Left lung (tissue), 4 donors: ENCODE measurements at regions not wholly inside any gene's neighbourhood (a gene's known extent, or its start where the extent isn't known, plus 50 kb on each side); places are given as distances from the start of the nearest gene placed in this dataset.
"Not testable (repeated sequence)": the region's sequence is repeated elsewhere in the genome, so short reads cannot be mapped to it uniquely, and the experiment has no call there.

Experiments
- ATAC-seq: fragments of 200-7000 bp; cut with Tn5 transposase; one replicate; pipeline ENCODE4 v1.9.1; 2020; ENCODE audit warnings: moderate library complexity
- DNase-seq, 4 donors: peaks; one replicate each; pipeline ENCODE4 v3.0.0-alpha.2; 2013 to 2020
- H3K27ac ChIP-seq, 2 donors: fragments of 200-600 bp; sonication (generic) in 1 of 2; one replicate each; pipeline versions ENCODE4 v1.5.0 to v1.8.0; 2020 to 2021
- H3K27me3 ChIP-seq, 2 donors: fragments of 200-600 bp; sonication (generic) in 1 of 2; one replicate each; pipeline versions ENCODE4 v1.5.0 to v1.8.0; 2020 to 2021
- H3K36me3 ChIP-seq, 2 donors: fragments of 200-600 bp; sonication (generic) in 1 of 2; one replicate each; pipeline versions ENCODE4 v1.5.0 to v1.8.0; 2020 to 2021
- H3K4me1 ChIP-seq, 2 donors: fragments of 200-600 bp; one replicate each; pipeline ENCODE4 v1.8.0; 2021
- H3K4me3 ChIP-seq, 2 donors: fragments of 200-600 bp; sonication (generic) in 1 of 2; one replicate each; pipeline versions ENCODE4 v1.5.0 to v1.8.0; 2020 to 2021; ENCODE audit warnings: mild to moderate bottlenecking in 1 of 2
- H3K9me3 ChIP-seq, 2 donors: fragments of 200-600 bp; sonication (generic) in 1 of 2; one replicate each; pipeline versions ENCODE4 v1.5.0 to v1.8.0; 2020 to 2021
- intact Hi-C, 2 donors: fragments of 100-400 bp; cut with DNase I; formaldehyde crosslinking; loops; one replicate each; pipeline versions ENCODE4 v1.11.2 to v1.14.2; 2022
- TF ChIP-seq, protein P1 (sequence below), 2 donors: fragments of 200-600 bp; sonication (generic) in 1 of 2; IDR thresholded peaks; one replicate each; pipeline versions ENCODE4 v1.5.0 to v1.8.0; 2021; ENCODE audit warnings: antibody characterized with exemption in 2 of 2
- donor health status: DM: no; HTN: yes; CAD: no.
- donor health status: DM: no; HTN: no; CAD: no.

DNA sequence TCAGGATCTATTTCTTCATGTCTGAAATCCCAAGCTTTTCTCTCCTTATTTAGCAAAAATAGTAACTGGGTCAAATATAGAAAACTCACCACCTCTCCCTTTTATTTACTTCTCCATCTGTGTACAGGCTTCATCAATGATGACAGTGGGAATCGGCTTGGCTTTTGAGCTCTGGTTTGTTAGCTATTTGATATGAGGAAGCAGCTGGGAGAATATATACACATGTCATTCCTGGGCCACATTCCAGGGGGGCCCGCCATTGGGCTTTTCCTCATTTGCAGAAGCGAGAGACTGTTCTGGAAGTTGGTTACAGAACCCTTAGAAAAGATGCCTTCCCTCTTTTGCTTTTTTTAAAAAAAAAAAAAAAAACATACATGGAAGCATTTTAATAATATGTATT lies 107.4 kb upstream of the F9 start:
- no peaks in the 10 kb centered on the region for H3K9me3 ChIP-seq
- no peak overlapping the region for H3K27ac ChIP-seq
- H3K4me3 ChIP-seq: no peak overlapping the region
- H3K4me1 ChIP-seq: no peaks in the 10 kb centered on the region
- H3K36me3 ChIP-seq: no peaks in the 10 kb centered on the region
- intact Hi-C loops: no loop called here
- no peaks in the 10 kb centered on the region for H3K27me3 ChIP-seq
- DNase-seq: peak in 1 of 4 donors; percentile 12
- ATAC-seq: no peak
- TF ChIP-seq, protein P1, sequence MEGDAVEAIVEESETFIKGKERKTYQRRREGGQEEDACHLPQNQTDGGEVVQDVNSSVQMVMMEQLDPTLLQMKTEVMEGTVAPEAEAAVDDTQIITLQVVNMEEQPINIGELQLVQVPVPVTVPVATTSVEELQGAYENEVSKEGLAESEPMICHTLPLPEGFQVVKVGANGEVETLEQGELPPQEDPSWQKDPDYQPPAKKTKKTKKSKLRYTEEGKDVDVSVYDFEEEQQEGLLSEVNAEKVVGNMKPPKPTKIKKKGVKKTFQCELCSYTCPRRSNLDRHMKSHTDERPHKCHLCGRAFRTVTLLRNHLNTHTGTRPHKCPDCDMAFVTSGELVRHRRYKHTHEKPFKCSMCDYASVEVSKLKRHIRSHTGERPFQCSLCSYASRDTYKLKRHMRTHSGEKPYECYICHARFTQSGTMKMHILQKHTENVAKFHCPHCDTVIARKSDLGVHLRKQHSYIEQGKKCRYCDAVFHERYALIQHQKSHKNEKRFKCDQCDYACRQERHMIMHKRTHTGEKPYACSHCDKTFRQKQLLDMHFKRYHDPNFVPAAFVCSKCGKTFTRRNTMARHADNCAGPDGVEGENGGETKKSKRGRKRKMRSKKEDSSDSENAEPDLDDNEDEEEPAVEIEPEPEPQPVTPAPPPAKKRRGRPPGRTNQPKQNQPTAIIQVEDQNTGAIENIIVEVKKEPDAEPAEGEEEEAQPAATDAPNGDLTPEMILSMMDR (IDR thresholded peaks at IDR 0.05): no peak

DNA sequence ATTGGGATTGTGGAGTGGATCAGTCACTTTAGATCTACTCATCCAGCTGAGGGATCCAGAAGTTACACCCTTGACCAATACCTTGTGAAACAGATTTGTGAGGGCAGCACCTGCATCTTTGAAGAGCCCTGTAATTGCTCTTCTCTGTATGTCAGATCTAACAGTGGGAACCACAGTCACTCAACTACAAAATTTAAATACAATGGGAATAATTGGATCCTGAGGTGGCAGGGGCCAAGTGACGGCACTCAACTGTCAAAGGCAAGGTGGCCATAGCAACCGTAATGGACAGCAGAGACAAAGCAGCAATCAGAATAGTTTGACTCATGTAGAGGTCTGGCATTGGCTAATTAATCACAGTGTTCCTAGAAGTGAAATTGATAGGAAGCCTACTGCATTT lies 132.3 kb upstream of the F9 start:
- intact Hi-C loops, H3K27me3 ChIP-seq, DNase-seq, H3K4me3 ChIP-seq, ATAC-seq, H3K9me3 ChIP-seq, H3K27ac ChIP-seq, H3K4me1 ChIP-seq, H3K36me3 ChIP-seq: not testable (repeated sequence)

DNA sequence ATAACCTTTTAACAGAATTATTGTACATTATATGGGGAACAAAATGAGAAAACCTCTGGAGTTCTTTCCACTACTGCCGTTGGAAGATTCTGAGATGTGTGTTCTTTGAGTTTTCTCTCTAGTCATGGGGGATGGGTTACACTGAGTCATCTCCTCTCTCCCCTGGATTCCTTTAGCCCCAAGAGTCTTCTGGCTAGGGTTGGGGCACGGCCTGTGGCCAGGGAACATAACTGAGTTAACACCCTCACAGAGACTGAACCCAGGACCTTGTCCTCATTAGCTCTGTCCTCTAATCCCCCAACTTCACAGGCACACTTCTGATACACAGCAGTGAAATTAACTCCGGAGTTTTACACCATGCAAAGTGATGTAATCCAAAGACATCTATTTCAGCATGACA lies 142.3 kb upstream of the F9 start:
- Histone ChIP-seq H3K27ac (no peak overlapping the region), H3K36me3 (no peaks in the 10 kb centered on the region), H3K4me3 (no peak overlapping the region), H3K9me3 (no peaks in the 10 kb centered on the region), H3K27me3 (no peaks in the 10 kb centered on the region), H3K4me1 (no peaks in the 10 kb centered on the region)
- TF ChIP-seq, protein P1 (IDR thresholded peaks at IDR 0.05): no peak
- intact Hi-C loops: no loop called here
- ATAC-seq (no peak), DNase-seq (no peak)

DNA sequence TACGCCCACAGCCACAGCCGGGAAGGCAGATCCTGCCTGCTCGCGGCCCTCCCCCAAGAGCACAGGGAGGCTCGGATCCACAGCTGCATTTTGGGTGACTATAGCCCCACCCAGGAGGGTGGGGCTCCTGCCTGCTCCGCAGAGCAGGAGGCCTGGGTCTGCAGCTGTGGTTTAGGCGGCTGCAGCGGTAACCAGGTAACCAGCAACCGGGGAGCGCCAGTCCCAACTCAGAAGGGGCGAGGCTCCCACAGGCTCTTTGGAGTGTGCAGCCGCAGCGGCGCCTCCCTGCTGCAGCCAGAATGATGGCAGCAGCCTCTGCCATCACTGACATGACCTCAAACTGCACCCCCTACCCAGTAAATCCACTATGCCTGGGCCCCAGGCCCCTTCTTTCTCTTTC lies 148.0 kb upstream of the F9 start:
- H3K4me1 ChIP-seq: no peaks in the 10 kb centered on the region
- intact Hi-C loops: no loop called here
- no peaks in the 10 kb centered on the region for H3K36me3 ChIP-seq
- H3K27me3 ChIP-seq: no peaks in the 10 kb centered on the region
- H3K27ac ChIP-seq: no peak overlapping the region
- no peak overlapping the region for H3K4me3 ChIP-seq
- TF ChIP-seq, protein P1 (IDR thresholded peaks at IDR 0.05): no peak
- no peaks in the 10 kb centered on the region for H3K9me3 ChIP-seq
- no peak for ATAC-seq
- DNase-seq: no peak

DNA sequence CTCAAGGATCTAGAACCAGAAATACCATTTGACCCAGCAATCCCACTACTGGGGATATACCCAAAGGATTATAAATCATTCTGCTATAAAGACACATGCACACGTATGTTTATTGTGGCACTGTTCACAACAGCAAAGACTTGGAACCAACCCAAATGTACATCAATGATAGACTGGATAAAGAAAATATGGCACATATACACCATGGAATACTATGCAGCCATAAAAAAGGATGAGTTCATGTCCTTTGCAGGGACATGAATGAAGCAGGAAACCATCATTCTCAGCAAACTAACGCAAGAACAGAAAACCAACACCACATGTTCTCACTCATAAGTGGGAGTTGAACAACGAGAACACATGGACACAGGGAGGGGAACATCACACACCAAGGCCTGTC lies 154.0 kb upstream of the F9 start:
- H3K9me3 ChIP-seq, H3K27ac ChIP-seq, DNase-seq, H3K27me3 ChIP-seq, H3K4me3 ChIP-seq, H3K4me1 ChIP-seq, intact Hi-C loops, ATAC-seq, H3K36me3 ChIP-seq: not testable (repeated sequence)

DNA sequence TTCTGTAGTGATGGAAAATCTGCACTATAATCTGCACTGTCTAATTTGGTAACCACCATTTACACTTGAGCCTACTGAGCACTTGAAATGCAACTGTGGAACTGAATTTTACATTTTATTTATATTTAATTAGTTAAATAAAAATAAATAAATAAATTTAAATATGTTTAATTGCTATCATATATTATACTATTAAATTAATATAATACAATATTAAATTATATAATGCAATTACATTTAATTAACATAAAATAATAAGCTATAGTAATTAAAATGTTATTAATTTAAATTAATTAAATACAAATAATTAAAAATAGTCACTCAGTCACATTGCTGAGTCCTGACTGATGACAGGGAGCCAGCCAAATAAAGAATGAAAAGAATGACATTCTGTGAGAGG lies 170.2 kb upstream of the F9 start:
- intact Hi-C loops: no loop called here
- no peaks in the 10 kb centered on the region for H3K9me3 ChIP-seq
- H3K27ac ChIP-seq: no peak overlapping the region
- H3K27me3 ChIP-seq: no peaks in the 10 kb centered on the region
- no peaks in the 10 kb centered on the region for H3K36me3 ChIP-seq
- DNase-seq (no peak), ATAC-seq (no peak)
- no peaks in the 10 kb centered on the region for H3K4me1 ChIP-seq
- H3K4me3 ChIP-seq: no peak overlapping the region
- TF ChIP-seq, protein P1 (IDR thresholded peaks at IDR 0.05): no peak

DNA sequence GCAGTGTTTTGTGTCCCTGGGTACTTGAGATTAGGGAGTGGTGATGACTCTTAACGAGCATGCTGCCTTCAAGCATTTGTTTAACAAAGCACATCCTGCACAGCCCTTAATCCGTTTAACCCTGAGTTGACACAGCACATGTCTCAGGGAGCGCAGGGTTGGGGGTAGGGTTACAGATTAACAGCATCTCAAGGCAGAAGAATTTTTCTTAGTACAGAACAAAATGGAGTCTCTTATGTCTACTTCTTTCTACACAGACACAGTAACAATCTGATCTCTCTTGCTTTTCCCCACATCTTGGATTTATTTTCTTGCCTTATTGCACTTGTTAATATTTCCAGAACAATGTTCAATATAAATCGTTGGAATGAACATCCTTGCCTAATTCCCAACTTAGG lies 187.9 kb upstream of the F9 start:
- H3K4me3 ChIP-seq, H3K27me3 ChIP-seq, DNase-seq, H3K4me1 ChIP-seq, H3K36me3 ChIP-seq, H3K27ac ChIP-seq, intact Hi-C loops, ATAC-seq, H3K9me3 ChIP-seq: not testable (repeated sequence)

DNA sequence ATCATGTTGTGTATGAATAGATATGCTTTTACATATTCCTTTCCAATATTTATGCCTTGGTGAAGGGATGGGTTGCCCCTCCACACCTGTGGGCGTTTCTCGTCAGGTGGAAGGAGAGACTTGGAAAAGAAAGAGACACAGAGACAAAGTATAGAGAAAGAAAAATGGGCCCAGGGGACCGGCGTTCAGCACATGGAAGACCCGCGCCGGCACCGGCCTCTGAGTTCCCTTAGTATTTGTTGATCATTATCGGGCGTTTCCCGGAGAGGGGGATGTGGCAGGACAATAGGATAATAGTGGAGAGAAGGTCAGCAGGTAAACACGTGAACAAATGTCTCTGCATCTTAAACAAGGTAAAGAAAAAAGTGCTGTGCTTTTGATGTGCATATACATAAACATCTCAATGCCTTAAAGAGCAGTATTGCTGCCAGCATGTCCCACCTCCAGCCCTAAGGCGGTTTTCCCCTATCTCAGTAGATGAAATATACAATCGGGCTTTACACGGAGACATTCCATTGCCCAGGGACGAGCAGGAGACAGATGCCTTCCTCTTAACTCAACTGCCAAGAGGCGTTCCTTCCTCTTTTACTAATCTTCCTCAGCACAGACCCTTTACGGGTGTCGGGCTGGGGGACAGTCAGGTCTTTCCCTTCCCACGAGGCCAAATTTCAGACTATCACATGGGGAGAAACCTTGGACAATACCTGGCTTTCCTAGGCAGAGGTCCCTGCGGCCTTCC lies 188.5 kb upstream of the F9 start:
- ATAC-seq, H3K27me3 ChIP-seq, H3K36me3 ChIP-seq, H3K27ac ChIP-seq, intact Hi-C loops, H3K4me1 ChIP-seq, H3K9me3 ChIP-seq, H3K4me3 ChIP-seq: not testable (repeated sequence)
- peak in 1 of 4 donors; percentile 21 for DNase-seq
